GM18517 (cell line): ENCODE measurements at regions not wholly inside any gene's neighbourhood (a gene's known extent, or its start where the extent isn't known, plus 50 kb on each side); places are given as distances from the start of the nearest gene placed in this dataset.

Experiments
- ATAC-seq: cut with Tn5 transposase; IDR thresholded peaks from one replicate; pipeline ENCODE4 v1.9.1; 2021; ENCODE audit warnings: mild to moderate bottlenecking, moderate library complexity; ENCODE audit not compliant: unreplicated experiment

DNA sequence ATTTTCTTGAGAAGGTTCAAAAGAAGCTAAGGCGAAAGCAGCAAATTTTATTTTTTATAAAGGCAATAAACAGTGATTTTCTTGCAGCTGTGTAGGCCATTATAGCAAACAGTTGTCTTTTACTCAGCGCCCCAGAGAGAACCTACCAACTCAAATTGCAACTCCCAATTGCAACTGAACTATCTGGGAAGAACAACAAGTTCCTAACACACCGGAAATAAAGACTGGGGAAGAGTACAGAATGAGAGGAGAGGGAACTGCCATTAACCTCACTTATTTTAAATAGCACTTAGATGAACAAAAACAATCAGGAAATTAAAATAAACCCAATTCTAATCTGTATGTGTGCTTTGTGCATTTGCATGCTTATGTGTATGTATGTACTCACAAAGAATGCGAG lies 171.1 kb downstream of the KCTD12 start:
- no peak for ATAC-seq

- no peak for ATAC-seq
Measured at GRCh38 chr13:76713280-76713679, 172.9 kb downstream of the KCTD12 start.

- no peak for ATAC-seq
Measured at GRCh38 chr13:76711550-76712182, 174.5 kb downstream of the KCTD12 start.

- no peak for ATAC-seq
Measured at GRCh38 chr13:76709851-76710250, 176.4 kb downstream of the KCTD12 start.

DNA sequence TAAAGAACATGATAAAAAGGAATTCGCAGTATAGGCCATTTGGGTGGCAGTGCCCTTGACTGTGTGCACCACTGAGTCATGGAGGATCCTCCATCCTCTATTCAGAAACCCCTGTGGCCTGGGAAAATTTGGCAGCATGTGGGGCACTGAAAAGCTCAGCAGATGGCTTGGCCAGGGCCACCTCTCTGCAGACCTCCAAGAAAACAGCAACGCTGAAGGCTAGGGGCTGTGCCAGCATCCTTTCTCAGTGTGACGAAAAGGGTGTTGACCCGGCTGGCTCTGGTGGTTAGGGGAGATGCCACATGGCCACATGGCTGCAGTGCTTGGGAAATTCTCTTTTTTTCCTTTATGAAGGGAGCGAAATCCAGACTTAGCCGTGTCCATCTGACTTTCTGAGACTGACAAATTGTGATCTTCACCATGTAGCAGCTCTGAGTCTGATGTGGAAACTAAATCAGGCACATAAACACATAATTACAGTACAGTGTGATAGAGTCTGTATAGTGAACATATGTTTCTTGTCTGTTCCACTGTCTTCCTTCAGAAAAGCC lies 178.0 kb downstream of the KCTD12 start:
- ATAC-seq = no peak

GRCh38 chr13:76707360-76707759 lies 178.8 kb downstream of the KCTD12 start:
- no peak for ATAC-seq

DNA sequence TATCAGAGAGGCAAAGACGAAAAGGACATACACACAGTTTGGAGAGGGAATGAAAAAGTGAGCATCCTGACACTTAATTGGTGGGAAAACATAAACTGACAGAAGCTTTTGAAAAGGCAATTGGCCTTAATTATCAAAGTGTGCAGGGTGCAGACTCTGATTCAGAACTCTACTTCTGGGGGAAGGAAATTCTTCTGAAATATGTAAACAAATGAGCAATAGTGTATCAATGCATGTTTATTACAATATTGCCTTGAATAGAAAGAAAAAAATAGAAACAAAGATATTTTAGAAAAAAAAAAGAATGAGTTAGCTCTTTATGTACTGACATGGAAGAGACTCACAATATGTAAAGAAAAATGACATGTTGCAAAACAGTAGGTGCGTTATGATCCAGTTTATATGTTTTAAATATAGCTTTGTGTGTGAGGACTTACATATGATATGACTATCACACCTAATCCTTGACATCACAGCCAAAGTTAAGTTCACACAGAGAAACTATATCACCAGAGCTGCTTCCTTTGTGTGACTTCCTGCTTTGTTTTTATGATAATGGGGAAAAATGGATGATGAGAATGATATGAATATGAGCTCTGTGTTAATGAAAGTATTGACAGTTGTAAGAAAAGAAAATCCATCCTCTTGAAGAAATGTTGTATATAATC lies 182.4 kb downstream of the KCTD12 start:
- ATAC-seq = no peak

DNA sequence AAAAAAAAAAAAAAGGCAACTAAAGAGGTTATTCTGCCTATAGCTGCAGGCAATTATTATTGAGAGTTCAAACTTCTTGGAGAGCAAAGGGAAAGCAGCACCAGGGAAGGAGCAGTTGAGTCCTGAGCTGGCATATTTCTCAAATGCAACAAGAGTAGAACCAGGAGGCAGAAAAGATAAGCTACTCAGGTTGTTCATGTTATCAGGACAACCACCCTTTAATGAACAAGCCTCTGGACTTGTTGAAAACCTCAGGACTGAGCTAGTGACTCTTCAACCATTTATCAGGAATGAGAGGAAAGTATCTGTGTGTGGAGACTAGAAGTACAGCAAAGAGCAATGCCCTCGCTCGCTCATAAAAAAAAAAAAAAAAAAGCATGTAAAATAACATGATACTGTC lies 183.0 kb downstream of the KCTD12 start:
- no peak for ATAC-seq

- ATAC-seq = no peak
Measured at GRCh38 chr13:76697288-76697687, 188.9 kb downstream of the KCTD12 start.

DNA sequence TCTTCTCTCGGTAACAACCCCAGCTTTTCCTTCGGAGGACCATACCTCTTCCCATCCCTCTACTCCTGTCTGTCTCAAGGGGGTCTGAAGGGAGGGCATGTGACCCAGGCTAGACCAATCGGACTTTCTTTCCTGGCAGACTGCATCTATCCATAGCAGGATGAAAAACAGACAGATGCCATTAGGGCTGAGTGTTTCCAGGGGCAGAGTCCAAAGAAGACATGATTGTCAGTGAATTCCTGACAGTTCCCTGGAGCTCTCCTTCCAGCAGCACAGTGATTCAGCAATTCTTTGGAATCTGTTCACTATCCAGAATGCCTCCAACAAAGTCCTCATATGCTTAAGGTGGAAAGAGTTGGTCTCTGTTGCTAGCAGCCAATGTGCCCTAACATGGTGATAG lies 189.8 kb downstream of the KCTD12 start:
- no peak for ATAC-seq

GRCh38 chr13:76693086-76693485 lies 193.1 kb downstream of the KCTD12 start:
- ATAC-seq = no peak

- no peak for ATAC-seq
Measured at GRCh38 chr13:76692346-76692745, 193.9 kb downstream of the KCTD12 start.

- no peak for ATAC-seq
Measured at GRCh38 chr13:76690611-76691010, 195.6 kb downstream of the KCTD12 start.

DNA sequence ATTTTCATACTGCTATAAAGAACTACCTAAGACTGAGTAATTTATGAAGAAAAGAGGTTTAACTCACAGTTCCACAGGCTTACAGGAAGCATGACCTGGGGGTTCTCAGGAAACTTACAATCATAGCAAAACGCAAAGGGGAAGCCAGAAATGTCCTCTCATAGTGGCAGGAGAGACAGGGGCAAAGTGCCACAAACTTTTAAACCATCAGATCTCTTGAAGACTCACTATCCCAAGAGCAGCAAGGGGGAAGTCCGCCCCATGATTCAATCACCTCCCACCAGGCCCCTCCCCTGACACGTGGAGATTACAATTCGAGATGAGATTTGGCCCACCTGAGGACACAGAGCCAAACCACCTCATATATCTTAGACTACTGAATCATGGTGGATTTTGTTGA lies 198.7 kb downstream of the KCTD12 start:
- no peak for ATAC-seq

- ATAC-seq = no peak
Measured at GRCh38 chr13:76685938-76686337, 200.3 kb downstream of the KCTD12 start.

- ATAC-seq = no peak
Measured at GRCh38 chr13:76684336-76684735, 201.9 kb downstream of the KCTD12 start.

DNA sequence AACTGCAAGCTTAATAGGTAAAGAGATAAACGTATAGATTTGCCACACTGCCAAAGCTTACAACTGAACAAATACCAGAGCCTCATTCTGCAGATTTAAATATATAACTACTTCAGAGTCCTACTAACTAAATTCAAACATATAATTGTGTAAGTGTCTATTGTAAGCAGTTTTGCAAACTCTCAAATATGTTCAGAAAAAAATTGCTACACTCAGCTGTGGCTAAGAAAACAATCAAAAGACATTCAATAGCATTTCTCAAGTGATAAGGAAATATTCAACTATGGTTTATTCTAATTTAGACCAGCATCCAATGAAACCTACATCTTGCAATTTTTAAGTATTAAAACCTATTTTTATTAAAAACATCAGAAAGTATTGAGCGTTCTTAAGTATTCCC lies 202.4 kb downstream of the KCTD12 start:
- no peak for ATAC-seq

DNA sequence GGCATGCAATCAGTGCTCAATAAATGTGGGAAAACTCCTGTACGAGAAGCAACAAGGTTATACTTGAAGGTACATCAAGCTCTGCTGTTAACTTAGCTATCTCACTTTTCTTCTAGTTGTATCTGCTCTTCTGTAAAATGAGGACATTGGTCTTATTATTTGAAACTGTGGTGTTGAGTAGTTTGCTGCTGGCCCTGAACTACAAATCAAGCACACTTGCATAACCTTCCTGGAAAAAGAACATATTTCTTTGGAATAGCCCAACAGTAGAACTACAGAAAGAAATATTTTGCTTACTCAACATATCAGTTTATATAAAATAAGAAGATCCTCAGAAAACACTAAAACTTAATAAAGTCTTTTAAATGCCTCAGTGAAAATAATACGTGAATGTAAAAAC lies 203.0 kb downstream of the KCTD12 start:
- no peak for ATAC-seq

DNA sequence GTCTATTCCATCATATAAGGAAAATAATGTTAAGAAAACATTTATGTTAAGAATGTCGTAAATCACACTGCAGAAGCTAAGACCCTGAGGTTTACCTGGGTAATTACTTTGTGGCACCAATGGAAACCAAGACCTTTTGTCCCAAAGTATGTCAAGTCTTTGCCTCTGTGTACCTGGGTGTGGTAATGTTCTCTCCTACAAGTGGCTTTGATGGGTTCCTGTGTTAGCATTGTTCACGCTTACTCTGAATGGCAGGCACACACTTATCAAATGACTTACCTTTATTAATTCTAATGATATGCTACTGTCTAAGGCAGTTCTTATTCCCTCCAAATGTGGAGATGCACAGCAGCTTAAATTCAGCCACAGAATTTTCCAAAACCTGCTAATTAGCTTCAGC lies 206.1 kb downstream of the KCTD12 start:
- no peak for ATAC-seq

DNA sequence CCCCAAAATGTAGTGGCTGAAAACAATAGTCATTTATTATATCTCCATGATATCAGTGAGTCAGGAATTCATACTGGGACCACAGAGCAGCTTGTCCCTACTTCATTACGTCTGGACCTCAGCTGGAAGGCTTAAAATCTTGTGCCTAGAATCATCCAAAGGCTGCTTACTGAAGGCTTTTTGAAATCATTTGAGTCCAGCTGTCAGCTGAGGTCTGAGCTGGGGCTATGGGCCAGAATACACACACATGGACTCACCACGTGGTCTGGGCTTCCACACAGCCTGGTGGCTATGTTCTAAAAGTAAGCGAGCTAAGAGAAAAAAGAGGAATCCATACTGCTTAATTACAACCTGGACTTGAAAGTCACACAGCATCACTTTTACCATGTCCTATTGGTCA lies 209.2 kb downstream of the KCTD12 start:
- ATAC-seq = no peak

DNA sequence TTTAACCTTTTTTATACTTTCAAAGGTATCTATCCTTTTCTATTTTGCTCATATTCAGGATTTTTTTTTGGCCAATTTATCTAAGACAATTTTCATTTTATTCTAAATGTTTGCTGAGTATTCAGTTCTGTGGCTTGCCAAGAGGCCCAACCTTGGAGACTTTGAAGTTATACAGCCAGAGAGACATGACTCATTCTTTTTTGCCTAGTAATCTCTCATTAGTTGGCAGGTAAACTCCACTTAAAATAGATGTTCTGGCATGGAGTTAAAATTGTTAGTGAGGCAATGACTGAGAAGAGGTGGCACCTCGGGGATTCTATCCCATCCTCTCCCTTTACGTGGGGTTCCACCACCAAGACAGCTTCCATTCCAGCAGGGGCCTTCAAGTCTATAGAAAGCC lies 213.8 kb downstream of the KCTD12 start:
- ATAC-seq = no peak

- ATAC-seq = no peak
Measured at GRCh38 chr13:76668716-76669115, 217.5 kb downstream of the KCTD12 start.

GRCh38 chr13:76668141-76668540 lies 218.1 kb downstream of the KCTD12 start:
- no peak for ATAC-seq
